Fibroblast of skin of scalp (primary cell): ENCODE measurements at regions not wholly inside any gene's neighbourhood (a gene's known extent, or its start where the extent isn't known, plus 50 kb on each side); places are given as distances from the start of the nearest gene placed in this dataset.

Experiments used
- DNase-seq: peaks from one replicate; pipeline ENCODE4 v3.0.0-alpha.2; 2013

DNA sequence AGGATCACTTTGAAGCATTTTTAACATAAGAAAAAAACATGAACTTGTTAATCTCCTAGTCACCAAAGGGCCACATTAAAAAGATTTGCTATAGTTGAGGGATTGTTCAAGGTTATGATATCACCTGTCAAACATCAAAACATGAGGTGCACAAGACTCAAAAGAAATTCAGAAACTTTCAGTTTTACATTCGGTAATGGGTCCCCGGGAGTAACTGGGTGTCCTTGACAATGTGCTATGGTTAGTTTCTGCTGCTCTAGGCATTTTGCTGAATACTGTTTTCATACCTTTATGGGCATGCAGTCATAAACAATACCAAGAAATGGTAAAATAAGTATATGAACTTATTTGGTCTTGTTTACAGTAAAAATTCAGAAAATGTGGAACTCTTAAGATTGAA lies 92.8 kb upstream of the EDIL3 start:
- DNase-seq = no peak

DNA sequence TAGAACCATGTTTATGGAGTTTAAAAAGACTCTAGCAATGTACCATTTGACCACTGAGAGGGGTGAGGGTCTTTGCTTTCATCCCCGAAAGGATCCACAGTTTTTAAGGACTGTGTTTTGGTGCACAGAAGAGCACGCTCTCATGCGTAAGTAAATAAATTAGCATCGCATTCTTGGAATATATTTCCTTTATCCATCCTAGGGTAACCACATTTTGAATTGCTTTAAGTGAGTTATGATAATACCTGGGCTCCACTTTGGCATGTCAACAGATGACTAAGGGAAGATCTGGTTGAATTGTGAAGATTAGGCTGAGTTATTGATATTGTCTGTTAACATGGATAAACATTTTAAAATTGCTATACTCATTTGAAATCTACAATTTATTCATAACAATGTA lies 89.4 kb upstream of the EDIL3 start:
- no peak for DNase-seq

DNA sequence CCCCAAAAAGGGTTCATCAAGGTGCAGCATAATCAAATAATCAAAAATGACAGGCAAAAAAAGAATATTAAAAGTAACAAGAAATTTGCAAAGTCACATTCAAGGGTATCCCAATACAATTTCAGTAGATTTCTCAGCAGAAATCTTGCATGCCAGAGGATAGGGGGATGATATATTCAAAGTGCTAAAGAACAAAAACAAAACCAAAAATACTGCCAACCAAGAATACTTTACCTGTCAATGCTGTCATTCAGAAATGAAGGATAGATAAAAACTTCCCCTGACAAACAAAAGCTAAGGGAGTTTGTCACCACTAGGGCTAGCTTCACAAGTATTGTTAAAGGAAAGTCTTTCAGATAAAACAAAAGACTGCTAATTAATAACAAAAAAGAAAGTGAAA lies 68.7 kb upstream of the EDIL3 start:
- no peak for DNase-seq

DNA sequence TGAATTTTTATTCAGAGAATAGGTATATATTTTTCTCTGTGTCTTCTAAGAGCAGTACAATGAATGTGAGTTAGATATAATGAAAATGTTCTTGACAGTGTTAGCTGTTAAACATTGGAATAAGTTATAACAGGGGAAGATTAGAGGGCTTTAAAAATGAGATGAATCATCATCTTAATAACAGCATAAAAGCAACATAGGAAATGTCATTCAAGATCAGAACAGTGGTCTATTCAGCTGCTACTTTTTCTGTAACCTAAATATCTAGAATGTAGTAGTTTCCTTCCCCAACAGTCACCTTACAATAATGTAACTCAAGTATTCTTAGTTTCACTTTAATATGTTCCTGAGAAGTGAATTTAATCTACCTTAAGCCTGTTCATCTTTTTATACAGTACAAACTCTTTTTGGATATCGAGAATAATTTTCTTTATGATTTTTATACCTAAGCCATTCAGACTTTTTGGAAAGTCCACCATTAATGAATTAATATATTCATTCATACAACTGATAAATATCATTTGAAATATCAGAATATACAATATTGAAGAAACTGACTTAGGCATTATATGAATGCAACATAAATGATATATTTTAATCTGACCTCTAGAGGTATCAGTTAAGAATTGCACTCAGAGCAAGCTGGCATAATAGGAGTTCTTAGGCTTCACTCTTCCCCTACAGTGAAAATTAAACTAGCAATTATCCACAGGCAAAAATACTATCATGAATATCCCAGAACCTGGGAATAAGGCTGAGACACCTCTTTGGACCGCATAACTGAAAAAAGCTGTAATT lies 66.1 kb upstream of the EDIL3 start:
- peak; percentile 22 for DNase-seq

DNA sequence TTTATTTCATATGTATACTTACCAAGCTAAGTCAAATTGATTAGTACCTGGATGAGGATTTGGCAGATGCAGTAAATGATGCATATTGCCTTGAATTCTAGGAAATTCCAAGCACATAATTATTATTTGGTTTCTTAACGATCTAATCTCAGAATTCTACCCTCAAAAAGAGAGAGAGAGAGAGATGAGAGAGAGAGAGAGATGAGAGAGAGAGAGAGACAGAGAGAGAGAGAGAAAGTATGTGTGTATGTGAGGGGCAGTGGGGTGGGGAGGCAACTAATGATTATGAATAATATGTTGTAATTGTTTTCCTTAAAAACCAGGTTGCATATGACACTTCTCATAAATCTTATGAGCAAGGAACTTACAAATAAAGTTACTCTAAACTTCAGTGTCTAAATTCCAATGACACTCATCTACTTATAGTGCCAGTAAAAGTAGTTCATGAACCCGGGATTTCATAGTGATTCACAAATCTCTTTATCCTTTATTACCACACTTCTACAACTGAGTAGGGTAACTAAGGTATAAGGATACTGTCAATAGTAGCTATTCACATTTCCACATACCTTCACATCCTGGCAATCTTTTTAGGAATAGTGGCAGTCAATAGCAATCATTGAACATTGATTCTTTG lies 60.5 kb upstream of the EDIL3 start:
- DNase-seq = no peak

DNA sequence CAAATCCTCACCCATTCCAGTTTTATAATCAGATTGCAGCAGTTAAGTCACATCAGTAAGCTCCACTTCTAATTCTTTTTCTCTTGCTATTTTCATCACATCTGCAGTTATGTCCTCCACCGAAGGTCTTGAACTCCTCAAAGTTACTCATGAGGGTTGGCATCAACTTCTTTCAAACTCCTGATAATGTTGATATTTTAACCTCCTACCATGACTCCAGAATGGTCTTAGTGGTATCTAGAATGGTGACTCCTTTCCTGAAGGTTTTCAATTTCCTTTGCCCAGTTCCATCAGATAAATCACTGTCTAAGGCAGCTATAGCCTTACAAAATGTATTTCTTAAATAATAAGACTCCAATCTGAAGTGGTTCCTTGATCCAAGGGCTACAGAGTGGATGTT lies 53.8 kb upstream of the EDIL3 start:
- no peak for DNase-seq

DNA sequence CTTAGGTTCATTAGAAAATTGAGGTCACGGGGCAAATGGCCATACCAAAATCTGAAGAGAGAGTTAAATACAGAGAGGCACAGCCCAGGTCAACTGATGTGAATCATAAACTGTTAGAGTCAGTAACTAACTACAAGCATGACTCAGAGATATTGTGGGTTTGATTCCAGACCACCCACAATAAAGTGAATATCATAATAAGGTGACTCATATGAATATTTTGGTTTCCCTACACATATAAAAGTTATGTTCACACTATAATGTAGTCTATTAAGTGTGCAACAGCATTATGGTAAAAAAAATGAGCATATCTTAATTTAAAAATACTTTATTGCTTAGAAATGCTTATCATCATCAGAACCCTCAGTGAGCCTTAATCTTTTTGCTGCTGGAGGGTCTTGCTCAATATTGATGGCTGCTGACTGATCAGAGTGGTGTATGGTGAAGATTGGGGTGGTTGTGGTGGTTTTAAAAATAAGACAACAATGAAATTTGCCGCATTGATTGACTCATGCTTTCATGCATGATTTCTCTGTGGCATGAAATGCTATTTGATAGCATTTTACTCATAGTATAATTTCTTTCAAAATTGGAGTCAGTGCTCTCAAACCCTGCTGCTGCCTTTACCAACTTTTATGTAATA lies 53.1 kb upstream of the EDIL3 start:
- peak; percentile 92 for DNase-seq

DNA sequence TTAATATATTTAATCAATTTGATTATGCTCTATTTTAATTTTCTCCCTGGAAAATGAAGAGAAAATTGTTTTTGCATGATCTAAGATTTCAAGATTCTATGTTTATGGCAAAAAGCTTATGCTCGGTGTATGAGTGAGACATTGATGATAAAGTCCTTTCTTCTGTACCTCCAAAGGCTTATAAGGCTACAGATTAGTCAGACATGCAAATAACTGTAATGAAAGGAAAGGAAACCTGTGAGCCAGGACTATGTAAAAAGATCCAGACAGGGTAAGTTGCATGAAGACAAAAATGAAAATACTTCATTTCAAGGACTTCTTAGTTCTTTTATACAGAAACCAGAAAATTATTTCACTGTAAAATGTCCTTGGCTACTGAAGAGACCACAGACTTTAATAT lies 52.2 kb upstream of the EDIL3 start:
- DNase-seq = no peak

DNA sequence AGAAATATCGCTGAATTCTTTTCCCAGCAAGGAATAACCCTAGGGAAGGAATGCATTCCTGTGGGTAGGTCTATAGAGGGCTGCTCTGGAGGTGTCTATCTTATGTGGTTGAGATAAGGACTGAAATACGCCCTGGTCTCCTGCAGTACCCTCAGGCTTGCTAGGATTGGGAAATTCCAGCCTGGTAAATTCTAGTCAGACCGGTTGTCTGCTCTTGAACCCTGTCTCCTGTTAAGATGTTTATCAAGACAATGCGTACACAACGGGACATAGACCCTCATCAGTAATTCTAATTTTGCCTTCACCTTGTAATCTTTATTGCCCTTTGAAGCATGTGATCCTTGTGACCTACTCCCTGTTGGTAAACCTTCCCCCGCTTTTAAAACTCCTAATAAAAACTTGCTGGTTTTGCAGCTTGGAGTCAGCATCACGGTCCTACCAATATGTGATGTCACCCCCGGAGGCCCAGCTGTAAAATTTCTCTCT lies 51.2 kb upstream of the EDIL3 start:
- DNase-seq = peak; percentile 76
